GM19463 (cell line): ENCODE measurements at regions not wholly inside any gene's neighbourhood (a gene's known extent, or its start where the extent isn't known, plus 50 kb on each side); places are given as distances from the start of the nearest gene placed in this dataset.
"Not testable (repeated sequence)": the region's sequence is repeated elsewhere in the genome, so short reads cannot be mapped to it uniquely, and the experiment has no call there.

ENCODE experiments used
- ATAC-seq: cut with Tn5 transposase; IDR thresholded peaks from one replicate; pipeline ENCODE4 v1.9.1; 2021; ENCODE audit warnings: mild to moderate bottlenecking, moderate library complexity; ENCODE audit not compliant: unreplicated experiment

DNA sequence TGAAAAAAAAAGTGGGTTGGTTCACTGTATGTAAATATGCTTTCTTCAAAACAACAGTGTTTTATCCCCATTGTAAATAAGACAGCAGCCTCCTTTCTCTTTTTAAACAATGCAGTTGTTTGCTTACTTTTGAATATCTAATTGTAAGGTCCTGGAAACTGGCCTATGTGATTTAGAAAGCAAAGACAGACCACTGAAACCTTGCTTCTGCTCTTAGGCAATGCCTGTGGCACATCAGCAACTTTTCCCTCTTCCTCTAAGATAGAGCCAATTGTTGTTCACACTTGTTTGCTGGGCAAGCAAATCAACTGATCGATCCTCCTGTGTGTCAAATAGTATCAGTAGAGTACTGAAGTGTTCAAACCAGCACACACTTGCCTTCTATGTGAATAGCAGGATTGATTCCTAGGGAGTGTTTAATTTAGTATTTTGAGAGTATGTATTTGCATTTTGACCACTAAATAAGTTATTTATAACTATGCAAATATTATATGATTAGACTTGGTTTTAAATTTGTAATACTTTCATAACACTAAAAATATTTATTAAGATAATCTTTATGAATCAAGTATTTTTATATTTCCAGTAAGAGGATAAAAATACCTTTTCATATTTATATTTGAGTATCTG lies 55.4 kb upstream of the GRPR start:
- ATAC-seq = peak; percentile 89

- no peak for ATAC-seq
Observed at GRCh38 chrX:16063921-16064320, 59.4 kb upstream of the GRPR start.

- no peak for ATAC-seq
Observed at GRCh38 chrX:16063141-16063540, 60.2 kb upstream of the GRPR start.

- ATAC-seq = no peak
Observed at GRCh38 chrX:16061296-16061695, 62.1 kb upstream of the GRPR start.

GRCh38 chrX:16060252-16060651 lies 63.1 kb upstream of the GRPR start:
- no peak for ATAC-seq

DNA sequence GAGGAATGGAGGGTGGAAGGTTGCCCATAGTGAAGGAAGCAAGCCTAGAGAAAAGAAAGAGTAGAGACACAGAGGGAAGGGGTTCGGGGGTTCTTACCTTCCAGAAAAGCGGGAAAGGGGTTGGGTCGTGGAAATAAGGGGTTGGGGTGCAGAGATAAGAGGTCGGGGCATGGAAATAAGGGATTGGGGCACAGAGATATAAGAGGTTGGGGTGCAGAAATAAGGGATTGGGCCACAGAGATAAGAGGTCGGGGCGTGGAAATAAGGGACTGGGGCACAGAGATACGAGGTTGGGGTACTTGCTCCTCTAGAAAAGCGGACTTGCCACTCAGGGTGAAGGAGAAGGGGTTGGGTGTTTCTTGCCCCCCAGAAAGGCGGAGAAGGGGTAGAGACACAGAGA lies 74.2 kb upstream of the GRPR start:
- not testable (repeated sequence) for ATAC-seq

DNA sequence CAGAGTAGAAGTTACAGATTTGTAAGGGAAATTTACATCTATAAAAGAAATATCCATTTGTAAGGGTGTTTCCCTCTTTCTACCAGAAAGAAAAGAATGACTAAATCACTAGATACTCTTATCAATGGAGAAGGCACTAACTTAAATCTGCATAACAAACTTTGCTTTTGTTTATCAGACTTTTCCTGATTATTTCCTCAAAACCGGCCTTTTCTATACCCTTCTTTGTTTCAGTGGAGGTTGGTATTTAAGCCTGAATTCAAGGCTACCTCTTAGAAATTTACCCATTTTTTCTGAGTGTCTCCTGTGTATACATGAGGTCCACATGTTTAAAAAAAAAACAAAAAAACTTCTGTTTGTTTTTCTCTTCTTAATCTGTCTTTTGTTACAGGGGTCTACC lies 80.4 kb upstream of the GRPR start:
- ATAC-seq = no peak

DNA sequence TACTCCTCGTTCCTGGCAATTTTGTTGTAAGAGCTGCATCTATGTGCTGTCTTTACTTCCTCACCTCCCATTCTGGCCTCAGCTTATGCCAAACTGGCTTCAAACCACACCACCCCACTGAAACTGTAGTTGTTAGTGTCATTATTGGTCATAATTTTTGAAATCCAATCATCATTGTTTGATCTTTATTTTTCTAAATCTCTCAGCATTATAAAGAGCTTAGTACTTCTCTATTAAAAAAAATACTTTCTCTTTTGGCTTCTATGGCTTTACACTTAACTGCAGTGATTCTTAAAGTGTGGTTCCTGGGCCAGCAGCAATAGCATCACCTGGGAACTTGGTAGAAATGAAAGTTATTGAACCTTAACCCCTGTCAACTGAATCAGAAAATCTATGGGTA lies 83.5 kb upstream of the GRPR start:
- peak; percentile 59 for ATAC-seq

GRCh38 chrX:16039363-16039762 lies 84.0 kb upstream of the GRPR start:
- ATAC-seq = peak; percentile 41

DNA sequence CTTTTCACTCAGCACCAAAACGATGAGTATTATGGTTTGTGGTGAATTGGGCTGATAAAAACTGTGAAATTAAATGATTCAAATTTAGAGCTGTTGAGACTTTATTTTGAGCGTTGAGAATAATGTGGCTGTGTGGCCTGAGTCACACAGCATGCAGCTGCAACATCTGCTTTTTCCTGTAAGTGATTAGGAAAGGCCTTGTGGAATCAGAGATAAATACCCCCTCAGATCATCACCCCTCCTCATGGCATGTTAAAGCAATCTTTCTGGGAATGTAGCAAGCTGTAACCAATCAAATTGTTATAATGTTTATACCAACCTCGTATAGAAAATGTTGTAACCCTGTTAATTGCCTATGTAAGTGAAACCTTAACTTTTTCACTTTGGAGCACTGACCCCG lies 90.0 kb upstream of the GRPR start:
- no peak for ATAC-seq

DNA sequence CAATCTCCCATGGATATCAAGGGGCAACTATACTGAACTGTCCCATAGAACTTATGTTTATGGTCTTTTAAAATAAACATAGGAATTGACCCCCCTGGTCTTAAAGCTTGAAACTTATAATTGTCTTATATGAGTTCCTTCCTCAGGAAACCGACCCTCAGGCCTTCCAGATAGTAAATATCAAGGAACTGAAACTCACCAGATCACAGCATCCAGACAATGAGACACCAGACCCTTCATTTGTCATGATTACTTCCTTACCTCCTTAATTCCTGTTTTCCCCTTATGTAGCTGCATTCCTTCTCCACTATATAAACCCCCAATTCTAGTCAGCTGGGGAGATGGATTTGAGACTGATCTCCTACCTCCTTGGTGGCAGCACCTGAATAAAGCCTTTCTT lies 94.8 kb upstream of the GRPR start:
- ATAC-seq = no peak

- ATAC-seq = peak; percentile 93
Observed at GRCh38 chrX:16023790-16024734, 99.3 kb upstream of the GRPR start.

DNA sequence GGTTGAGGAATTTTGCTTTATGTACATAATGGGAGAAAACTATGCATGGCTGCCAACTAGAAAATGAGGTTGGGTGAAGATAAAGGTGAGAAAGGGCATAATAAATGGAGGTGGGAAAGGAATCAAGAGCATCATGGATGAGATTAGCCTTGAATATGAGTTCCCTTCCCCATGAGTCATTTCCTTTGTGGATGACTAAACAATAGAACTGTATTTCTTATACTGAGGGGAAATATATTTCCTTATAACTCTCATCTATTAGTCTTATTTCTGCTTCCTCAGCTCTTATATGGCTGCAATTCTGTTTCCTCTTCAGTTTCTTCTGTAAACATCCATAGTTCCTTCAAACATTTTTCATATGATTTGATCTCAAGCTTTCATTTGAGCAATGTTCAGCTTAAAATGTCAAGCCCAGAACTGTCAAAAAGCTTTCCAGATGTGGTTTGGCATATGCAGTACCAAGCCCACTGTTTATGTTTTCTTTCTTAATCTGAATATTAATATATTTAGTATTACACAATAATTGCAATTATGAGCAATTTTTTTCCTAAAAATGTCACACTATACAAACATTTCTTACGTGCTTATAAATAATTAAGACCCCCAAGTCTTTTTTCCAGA lies 100.7 kb upstream of the GRPR start:
- ATAC-seq = no peak

- ATAC-seq = no peak
Observed at GRCh38 chrX:16018291-16018690, 105.1 kb upstream of the GRPR start.

GRCh38 chrX:16014171-16014570 lies 109.2 kb upstream of the GRPR start:
- ATAC-seq = no peak

GRCh38 chrX:16012250-16012649 lies 111.1 kb upstream of the GRPR start:
- ATAC-seq = no peak

DNA sequence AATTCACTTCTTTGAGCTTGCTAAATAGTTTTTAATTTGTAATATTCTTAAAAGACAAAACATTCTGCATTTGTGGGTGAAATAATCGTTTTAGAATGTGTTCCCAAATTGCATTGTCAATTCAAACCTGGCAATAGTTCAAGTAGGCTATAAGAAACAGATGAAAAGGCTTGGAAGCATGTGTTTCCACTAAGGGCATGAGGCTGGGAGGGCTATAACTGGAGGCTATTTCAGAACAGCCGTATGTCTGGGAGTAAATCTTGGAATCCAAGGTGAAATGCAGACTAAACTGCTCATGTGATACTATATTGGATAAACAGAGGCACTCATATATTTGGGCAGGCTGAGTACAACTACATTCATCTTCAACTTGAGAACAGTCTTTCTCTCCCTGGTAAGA lies 117.4 kb upstream of the GRPR start:
- no peak for ATAC-seq

- no peak for ATAC-seq
Observed at GRCh38 chrX:16002185-16002584, 121.2 kb upstream of the GRPR start.

DNA sequence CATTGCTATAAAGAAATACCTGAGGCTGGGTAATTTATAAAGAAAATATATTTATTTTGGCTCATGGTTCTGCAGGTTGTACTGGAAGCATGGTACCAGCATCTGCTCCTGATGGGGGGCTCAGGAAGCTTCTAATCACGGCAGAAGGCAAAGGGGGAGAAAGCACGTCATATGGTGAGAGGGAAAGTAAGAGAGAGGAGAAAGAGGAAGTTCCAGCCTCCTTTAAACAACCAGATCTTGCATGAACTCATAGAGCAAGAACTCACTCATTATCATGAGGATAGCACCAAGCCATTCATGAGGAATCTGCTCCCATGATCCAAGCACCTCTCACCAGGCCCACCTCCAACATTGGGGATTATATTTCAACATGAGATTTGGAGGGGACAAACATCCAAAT lies 125.0 kb upstream of the GRPR start:
- ATAC-seq = no peak

DNA sequence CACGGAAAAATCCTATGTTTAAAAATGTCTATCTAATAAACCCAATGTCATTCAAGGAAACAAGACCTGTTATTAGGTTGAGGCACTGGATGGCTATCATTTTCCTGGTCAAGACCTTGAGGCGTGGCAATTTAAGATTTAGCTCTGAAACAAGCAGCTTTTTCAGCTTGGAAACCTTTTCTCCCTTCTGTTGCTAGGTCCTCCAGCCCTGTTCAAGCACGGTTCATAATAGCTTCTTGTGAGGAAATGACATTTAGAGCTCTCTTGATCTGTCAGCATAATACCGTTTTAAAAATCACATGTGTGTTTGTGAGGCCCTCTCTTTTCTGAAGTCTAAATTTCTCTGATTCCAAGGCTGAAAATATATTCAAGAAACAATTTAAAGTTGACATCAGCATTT lies 133.6 kb upstream of the GRPR start:
- no peak for ATAC-seq

DNA sequence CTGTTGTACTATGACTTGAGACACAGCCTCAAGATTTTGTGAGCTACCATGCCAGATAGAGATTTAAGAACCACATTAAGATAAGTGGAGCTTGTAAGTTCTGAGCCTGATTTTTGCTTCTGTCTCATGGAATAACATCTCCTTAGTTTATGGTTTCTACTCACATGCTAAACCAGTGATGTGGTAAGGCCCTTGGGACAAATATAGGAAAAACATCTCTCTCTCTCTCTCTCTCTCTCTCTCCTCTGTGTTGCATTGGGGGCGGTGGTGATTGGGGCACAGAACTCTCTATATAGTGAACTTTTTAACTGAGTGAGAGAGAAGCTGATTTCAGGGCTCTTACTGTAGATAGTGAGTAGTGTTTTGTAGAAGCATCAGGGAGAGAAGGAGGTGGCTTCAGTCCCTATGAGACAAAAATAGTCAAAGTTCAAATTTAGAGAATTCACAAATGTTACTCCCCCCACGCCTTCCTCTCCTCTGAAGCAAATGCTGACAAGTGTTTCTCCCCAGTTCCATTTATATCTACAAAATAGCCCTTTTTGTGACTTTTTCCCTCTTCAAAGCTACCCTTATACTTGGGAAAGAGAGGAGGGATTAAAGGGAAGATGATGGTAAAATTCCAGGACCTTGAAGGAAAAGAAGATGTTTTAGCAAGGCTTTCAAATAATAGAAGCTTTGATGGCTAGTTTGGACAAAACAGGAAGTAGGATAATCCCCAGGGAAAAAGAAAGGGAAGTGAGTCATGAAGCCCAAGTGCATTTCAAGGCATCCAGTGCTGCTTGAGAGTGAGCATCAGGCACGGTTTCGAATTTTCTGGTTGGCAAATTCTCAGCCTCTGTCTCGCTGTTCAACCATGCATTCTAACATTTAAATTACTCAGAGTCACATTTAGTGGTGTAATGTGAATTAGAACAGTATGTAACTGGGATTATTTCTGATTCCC lies 134.3 kb upstream of the AP1S2 start:
- no peak for ATAC-seq
